Stimulated activated CD4-positive, alpha-beta T cell treated with anti-CD3 and anti-CD28 coated beads, Interleukin-1b, Interleukin-23, amount 100 ng/mL, for 24 hours (primary cell): ENCODE measurements at regions not wholly inside any gene's neighbourhood (a gene's known extent, or its start where the extent isn't known, plus 50 kb on each side); places are given as distances from the start of the nearest gene placed in this dataset.
"Not testable (repeated sequence)": the region's sequence is repeated elsewhere in the genome, so short reads cannot be mapped to it uniquely, and the experiment has no call there.

Experiments used
- DNase-seq, 4 experiments: peaks; one replicate each; pipeline ENCODE4 v3.0.0-alpha.2; 2020; ENCODE audit warnings: low read depth in 4 of 4, low spot score in 1 of 4

DNA sequence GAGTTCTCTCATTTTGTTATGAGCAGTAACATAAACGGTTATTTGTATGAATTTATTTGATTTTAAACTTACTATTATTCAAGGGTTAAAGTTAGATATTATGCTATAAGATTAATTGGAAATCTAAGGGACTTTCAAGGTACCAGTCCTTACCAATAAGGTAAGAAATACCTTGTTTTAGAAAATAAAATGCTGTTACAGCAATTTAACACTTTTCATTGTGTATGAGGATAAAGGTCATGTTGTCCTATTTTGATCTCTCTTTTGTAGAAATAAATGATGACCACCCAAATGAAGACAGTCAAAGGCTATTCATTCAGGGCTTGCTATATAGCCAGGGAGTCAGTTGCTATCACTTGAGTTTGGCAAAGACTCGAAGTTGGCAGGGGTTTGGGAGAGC lies 1185.9 kb upstream of the GOT2 start:
- no peak for DNase-seq

DNA sequence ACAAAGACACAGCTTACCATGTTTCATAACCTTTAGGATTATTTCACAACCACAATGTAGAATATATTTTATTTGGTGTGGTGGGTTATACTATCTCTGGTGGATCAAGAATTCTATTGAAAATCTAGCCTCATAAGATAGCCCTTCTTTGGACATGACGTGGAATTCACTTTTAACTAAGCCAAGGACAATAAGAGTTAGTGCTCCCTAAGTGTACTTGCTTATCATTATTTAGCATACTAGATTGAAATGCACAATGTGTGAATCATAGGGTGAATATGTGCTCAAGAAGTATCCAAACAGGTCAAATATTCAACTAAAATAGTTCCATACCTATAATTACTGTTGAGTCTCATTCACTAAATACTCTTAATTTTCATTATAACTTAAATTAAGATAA lies 1179.5 kb upstream of the GOT2 start:
- DNase-seq: no peak

DNA sequence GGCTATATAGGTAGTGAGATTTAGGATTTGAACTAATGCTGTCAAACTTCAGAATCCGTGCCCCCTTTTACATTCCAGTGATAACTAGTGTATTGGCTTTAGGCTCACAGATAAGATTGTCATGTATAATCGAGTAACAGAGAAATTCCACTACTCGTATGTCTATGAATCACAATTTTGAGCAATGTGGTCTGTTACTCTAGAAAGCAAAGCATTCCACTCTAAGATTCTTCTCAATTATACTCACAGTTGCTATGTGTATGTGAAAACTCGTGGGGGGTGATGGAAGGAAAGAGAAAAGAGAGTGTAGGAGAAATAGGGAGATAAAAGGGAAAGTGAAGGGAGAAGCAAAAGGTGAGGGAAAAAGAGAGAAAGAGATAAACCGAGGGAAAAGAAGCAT lies 1175.1 kb upstream of the GOT2 start:
- no peak for DNase-seq

DNA sequence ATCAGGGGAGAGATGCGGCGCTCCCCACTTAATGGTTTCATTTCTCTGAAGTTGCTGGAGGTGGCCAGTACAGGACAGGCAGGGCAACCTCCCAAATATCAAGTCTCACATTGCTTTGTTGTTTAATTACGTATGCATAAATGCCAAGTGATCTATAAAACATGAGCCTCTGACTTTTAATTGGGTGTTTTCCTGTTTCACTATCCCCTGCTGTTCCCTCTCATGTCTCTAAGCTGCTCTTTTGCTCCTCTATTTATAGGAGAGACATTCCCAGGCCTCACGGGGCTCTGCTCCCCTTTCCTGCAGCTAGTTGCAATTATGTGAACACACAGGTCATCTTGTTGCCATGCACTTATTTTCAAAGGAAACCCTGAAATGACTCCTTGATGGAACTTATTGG lies 1173.5 kb upstream of the GOT2 start:
- no peak for DNase-seq

DNA sequence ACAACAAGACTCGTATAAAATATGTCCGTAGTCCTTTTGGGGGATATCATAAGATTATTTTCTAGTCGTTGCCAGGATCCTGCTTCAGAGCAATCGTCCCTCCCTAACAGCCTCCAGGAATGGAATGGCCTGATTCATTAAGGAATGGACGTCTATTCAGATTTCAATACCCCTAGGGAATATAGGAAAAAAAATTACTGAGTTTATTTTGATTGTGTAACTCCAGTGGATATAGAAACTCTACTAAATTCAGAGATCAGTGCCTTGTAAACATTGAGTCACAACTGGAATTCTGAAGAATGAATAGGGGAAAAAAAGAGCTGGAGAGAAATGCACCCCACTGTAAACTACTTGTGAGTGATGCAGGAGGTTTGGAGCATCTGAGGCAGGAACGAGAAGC lies 1171.5 kb upstream of the GOT2 start:
- no peak for DNase-seq

DNA sequence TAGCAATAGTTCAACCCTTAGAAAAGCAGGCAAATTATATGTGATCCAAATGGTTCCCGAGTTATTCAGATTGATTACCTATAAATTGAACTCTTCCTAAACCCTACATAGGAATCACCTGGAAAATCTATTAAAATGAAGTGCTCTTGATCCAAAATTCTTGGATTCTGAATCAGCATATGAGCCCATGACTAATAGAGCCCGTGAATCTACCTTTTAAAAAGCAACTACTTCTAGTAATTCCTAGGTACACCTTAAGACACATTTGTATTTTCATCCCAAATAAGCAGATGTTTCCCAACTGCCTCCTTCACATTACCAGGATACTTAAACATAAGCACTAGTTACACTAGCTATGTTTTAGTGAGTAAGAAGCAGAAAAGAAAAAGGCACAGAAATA lies 1171.0 kb upstream of the GOT2 start:
- DNase-seq: no peak

DNA sequence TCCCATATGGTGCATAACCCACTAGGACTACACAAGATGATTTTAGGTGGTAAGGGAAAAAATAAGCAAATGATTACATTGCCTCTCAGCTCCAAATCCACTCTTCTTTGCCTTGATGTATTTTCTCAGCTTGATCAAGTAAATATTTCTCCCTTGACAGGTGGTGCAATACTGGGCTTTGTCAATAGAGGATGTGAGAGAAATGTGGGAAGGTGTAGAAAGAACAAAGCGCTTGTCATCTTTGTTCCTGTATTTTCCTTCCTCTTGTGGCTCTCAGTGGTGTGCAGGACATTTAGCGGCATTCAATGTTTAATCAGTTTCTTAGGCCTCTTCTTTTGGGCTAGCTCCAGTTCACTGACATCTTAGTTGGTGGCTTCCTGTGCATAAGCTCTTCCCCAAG lies 1165.8 kb upstream of the GOT2 start:
- DNase-seq: no peak

DNA sequence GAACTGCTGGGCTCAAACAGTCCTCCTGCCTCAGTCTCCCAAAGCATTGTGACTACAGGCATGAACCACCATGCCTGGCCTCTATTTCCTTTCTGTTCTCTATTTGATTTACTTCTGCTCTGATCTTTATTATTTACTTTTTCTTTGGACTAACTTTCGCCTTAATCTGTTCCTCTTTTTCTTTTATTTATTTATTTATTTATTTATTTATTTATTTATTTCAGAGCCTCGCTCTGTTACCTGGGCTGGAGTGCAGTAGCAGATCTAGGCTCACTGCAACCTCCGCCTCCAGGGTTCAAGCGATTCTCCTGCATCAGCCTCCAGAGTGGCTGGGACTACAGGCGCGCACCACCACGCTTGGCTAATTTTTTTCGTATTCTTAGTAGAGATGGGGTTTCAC lies 1158.3 kb upstream of the GOT2 start:
- no peak for DNase-seq

DNA sequence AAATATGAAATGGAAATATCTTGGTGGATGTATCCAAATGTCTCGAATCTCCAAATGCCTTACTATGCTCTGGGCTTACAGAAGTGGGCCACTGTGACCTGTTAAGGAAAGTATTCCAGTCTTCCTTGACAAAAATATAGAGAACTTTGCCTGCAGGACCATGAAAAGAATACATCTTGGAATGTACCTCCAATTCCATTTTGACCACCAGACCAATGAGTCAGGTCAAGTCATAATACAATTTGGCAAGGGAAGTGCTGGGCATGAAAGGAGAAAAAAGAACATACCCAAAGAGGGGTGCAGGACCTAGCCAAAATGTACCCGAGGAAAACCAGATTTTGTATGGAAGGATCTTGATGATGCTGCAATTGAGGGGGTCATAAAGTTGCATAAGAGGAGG lies 1153.7 kb upstream of the GOT2 start:
- no peak for DNase-seq

DNA sequence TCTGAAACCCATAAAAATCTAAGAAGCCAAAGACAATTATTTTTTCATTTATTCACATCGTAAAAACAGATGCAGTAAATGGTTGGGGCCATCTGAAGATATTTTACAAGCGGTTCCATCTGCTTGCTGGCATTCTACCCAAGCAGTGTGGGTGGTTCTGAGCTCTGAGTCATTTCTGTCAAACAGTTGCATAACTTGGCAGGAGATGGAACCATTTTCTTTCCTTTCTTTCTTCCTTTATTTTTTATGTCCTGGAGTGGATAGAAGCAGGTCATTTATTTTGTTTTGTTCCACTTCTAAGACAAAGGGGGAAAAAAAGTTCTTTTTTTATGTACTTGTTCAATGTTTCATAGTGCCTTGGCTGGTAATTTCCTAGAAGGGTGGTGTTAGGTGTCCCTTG lies 1151.9 kb upstream of the GOT2 start:
- no peak for DNase-seq

DNA sequence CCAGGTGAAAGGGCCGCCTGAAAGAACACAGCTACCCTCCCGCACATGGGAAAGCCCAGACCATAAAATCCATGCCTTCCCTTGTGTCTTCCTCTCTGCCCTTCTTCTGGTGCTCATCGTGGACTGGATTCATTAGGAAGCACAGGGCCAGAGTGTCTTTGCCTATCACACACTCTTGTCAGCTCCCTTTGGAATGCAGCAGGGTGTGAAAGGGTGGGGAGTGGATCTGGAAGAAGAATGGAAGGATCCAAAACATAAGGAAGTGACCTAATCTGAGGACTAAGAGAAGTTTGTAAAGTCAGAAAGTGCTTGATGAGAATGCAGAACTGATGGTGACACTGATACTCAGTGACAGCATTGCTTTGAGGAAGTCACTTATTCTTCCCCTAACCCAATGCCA lies 1147.3 kb upstream of the GOT2 start:
- DNase-seq: no peak

DNA sequence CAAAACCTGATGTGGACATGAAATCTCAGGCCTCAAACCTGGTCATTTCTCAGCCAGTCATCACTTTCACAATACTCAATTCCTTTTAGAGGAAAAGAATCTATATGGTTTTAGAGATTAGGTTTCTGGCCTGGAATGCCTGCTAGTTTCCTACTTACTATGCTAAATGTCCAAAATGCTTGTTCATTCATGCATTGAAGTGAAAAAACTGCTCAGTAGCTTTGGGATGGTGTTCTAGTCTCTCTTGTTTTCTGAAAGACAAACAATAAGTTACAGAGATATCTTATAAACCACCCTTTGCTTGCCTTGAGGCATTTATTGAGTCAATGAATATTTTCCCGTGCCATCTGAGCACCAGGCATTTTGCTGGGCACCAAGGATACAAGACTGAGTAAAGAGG lies 1146.5 kb upstream of the GOT2 start:
- DNase-seq: no peak

DNA sequence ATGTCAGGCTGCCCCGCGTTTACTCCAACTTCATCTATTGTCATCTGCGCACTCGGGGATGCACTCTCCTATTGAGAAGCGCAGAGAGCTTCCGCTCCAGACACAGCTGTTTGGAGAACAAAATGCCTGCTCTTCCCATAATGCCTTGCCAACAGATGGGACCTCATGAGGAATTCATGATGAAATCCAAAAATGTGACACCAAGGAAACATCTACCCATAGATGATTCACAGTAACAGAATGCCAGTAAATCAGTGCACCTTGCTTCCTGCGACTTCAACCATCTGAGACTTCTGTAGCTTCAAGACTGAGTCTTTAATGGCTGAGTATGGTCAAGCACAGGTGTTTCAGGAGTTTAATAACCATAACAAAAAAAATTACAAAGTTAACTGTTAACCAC lies 1144.9 kb upstream of the GOT2 start:
- DNase-seq: no peak

DNA sequence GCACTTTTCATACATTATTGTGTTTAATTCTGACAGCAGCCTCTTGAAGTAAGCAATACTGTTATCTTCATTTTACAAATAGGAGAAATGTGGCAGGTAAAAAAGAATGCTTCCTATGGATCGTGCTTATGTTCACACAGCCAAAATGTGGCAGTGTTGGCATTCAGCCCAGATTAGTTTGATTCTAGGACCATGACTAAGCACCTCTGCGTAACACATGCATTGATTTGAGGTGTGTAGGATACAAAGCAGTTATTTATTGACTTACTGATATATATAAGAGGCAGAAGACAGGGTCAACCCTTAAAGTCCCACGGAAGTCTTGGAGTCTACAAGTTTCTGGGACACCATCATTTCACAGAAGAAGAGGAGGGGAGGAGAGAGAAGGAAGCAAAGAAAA lies 1144.4 kb upstream of the GOT2 start:
- no peak for DNase-seq

DNA sequence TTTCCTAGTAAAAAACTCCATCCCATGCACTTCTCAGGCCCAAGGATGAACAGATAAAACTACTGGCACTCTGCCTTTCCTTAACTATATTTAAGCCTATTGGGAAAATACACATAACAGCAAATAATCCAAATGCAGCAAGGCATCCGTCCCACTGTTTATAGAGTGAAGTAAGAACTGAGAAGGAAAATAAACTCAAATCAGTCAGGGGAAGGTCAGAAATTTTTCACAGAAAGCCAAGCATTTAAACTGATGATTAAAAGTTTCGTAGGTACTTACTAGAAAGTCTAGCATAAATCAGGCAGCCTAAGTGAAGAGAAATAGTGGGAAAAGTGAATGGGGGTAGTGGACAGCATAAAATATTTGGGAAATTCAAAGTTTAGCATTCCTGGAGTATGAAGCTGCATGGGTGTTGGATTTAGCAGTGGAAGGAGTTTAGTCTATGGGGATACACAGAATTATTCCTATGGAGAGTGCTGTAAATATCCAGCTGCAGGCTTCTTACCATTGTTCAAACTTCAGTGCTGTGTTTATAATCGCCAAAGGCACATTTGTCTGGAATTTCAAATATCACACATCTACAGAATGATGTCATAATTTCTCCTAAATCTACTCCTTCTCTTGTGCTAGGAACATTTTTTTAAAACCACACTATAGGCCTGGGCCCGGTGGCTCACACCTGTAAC lies 1131.0 kb upstream of the GOT2 start:
- no peak for DNase-seq

DNA sequence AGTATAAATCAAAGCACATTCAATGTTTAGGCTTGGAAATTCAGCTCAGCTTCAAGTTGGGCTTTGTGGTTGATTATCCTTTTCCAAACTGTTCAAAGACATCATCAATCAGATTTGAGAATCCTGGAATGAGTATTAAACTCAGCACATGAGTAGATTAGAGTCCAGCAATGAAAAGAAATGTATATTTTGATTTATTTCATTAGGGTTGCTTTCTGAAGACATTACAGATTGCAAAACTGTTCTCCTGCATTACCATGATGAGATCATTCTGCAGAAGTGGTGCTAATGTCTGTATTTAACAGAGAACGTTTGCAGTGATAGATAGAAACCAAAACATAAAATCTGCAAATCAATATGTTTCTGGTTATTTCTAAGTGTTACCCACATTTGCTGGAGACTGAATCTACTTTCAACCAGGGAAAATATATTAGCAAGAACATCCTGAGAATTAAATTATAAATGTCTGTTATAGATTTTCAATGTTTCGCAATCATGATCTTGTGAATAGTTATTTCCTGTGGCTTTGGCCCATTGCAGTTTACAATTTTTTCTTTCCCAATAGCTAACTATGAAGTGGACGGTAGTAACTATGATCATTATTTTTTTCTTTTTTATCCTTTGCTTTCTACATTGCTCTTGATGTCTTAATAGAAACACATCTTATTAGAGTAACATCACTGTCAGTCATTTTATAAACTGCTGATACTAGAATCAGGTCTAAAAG lies 1125.7 kb upstream of the GOT2 start:
- DNase-seq: no peak

DNA sequence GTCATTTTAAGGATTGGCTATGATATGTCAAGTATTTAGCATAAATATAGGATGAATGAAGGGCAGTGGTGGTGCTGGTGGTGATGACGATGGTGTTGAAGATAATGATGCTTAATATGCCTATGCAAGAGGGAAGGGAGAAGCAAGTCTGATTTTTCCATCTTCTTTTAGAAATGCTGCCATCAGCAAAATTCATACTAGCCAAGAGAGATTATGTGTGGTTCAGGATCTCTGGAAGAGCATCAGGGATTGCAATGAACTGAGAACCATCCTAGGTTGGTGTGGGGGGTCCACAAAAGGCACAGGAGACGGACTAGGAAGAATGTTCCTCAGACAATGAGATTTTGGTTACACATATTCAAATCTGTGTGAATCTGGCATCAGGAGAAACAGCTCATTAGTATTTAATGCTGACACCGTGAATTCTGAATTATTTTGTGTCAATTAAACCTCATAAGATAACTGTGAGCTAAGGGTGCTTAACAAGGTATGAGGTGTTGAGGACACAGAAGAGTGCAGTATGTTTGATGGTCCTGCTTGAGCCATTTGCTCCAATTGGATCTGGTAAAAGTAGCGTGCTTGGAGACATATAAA lies 1120.8 kb upstream of the GOT2 start:
- no peak for DNase-seq

DNA sequence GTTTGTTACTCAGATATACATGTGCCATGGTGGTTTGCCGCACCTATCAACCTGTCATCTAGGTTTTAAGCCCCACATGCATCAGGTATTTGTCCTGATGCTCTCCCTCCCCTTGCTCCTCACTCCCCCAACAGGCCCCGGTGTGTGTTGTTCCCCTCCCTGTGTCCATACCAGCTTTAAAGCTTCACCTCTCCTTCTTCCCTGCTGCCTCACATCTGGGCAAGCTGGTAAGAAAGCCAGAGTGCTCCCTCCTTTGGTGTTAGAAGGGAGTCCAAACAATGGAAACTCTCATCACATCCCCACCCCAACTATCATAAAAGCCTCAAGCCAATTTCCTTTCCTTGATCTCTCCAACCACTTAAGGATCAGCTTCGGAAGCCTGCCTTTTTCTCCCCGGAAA lies 1115.6 kb upstream of the GOT2 start:
- DNase-seq: no peak

DNA sequence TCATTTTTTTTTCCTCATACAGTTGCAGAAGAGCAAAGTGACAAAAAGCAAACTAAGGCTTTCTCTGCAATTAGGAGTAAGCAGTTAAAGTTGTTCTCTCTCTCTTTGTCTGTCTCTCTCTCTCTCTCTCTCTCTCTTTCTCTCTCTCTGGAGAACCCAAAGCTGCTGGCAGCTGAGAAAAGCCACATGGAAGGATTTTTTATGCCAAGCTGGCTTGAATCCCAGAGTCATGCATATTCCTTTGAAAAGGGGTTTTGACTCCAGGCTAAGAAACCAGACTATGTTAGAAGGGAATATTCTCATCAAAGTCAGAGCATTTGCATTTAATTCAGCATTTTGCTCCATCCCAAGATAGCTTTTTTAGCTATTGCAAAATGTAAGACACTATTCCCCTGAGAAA lies 1114.2 kb upstream of the GOT2 start:
- no peak for DNase-seq

DNA sequence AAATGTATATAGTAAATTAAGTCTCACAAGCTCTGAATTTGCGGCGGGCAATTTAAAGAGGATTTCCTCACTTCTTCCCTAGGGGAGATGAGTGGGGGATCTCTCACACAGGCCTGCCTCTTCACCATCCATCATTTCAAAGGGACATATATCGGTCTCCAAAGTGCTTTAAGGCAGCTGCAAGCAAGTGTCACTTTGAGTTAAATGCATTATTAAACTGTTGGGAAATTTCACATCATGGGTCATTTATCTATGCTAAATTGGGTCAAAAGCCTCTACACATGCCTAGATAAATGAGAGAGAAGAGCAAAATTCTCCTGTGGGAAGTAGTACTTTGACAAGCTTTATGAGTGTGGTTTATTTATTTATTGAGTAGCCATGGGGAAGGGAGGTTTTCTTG lies 1106.1 kb upstream of the GOT2 start:
- DNase-seq: no peak

DNA sequence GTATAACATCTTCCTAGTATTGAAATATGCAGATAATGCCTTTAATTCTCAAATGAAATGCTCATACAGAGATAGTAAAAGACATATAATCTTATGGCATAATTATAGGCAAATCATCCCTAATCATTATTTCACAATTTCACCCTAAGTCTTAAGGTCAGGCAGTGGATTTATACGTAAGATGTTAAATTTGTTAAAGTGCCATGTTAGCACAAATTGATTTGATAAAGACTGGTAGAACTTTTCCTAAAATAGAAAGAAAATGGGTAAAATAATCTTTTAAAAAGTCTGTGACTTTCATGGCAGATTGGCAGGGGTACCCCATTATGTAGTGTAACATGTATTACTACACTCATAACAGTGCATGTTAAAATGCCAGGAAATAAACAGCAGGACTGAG lies 1092.7 kb upstream of the GOT2 start:
- no peak for DNase-seq

DNA sequence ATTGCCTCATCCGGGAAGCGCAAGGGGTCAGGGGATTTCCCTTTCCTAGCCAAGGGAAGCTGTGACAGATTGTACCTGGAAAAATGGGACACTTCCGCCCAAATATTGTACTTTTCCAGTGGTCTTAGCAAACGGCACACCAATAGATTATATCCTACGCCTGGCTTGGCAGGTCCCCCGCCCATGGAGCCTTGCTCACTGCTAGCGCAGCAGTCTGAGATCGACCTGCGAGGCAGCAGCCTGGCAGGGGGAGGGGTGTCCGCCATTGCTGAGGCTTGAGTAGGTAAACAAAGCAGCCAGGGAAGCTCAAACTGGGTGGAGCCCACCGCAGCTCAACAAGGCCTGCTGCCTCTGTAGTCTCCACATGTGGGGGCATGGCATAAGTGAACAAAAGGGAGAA lies 1075.4 kb upstream of the GOT2 start:
- not testable (repeated sequence) for DNase-seq

DNA sequence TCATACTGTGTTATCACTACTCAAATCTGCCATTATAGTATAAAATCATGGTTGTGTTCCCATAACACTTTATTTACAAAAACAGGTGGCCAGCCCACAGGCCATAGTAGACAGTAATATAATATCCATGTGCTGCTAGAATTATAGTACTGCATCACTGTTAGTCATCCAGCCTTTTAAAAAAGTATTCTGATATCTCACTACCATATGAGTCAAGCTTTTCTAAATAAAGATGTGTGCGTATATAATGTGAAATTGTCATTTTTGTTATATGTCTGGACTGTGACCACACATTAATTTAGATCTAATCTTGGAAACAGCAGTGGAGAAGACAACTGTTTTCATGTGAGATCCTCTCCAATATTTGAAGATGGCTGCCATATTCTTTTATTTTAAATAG lies 1049.1 kb upstream of the GOT2 start:
- DNase-seq: no peak
